OCI-LY1 (cell line): ENCODE measurements at regions not wholly inside any gene's neighbourhood (a gene's known extent, or its start where the extent isn't known, plus 50 kb on each side); places are given as distances from the start of the nearest gene placed in this dataset.

Experiments
- H2AFZ ChIP-seq: fragments of 200-600 bp; sonication (generic), shearing (Covaris generic); 2 replicates; pipeline ENCODE4 v1.6.0; 2014; ENCODE audit warnings: antibody characterized with exemption, mild to moderate bottlenecking, low read length
- H3F3A ChIP-seq: fragments of 200-600 bp; sonication (generic), shearing (Covaris generic); 2 replicates; pipeline ENCODE4 v1.6.0; 2014; ENCODE audit warnings: mild to moderate bottlenecking, antibody characterized with exemption, low read length, moderate library complexity; ENCODE audit not compliant: insufficient read depth
- H3K27ac ChIP-seq: fragments of 200-600 bp; sonication (generic); 2 replicates; pipeline ENCODE4 v1.5.1; 2014; ENCODE audit warnings: low read length, mixed run types, mild to moderate bottlenecking, low read depth; ENCODE audit not compliant: poor library complexity, severe bottlenecking
- H3K27me3 ChIP-seq: fragments of 200-600 bp; sonication (generic); 2 replicates; pipeline ENCODE4 v1.6.0; 2014; ENCODE audit warnings: antibody characterized with exemption, mild to moderate bottlenecking, low read length, moderate library complexity; ENCODE audit not compliant: insufficient read depth
- H3K36me3 ChIP-seq: fragments of 200-600 bp; sonication (generic); 2 replicates; pipeline ENCODE4 v1.6.1; 2014; ENCODE audit warnings: mild to moderate bottlenecking, antibody characterized with exemption, low read length, moderate library complexity, mixed read lengths; ENCODE audit not compliant: insufficient read depth
- H3K4me1 ChIP-seq: fragments of 200-600 bp; sonication (generic); 2 replicates; pipeline ENCODE4 v1.5.1; 2014; ENCODE audit warnings: mild to moderate bottlenecking, low read length, moderate library complexity; ENCODE audit not compliant: insufficient read depth, severe bottlenecking
- H3K4me2 ChIP-seq: fragments of 200-600 bp; sonication (generic), shearing (Covaris generic); 2 replicates; pipeline ENCODE4 v1.6.1; 2014; ENCODE audit warnings: low read length
- H3K4me3 ChIP-seq: fragments of 200-600 bp; sonication (generic); 2 replicates; pipeline ENCODE4 v1.5.1; 2014; ENCODE audit warnings: low read length, low read depth, mild to moderate bottlenecking, mixed read lengths; ENCODE audit not compliant: poor library complexity, severe bottlenecking
- H3K79me2 ChIP-seq: fragments of 200-600 bp; shearing (Covaris generic); 2 replicates; pipeline ENCODE4 v1.6.1; 2016; ENCODE audit warnings: mixed run types, low read length, mixed read lengths; ENCODE audit not compliant: insufficient read depth
- H3K9ac ChIP-seq: fragments of 200-600 bp; sonication (generic), shearing (Covaris generic); 2 replicates; pipeline ENCODE4 v1.6.1; 2014; ENCODE audit warnings: mild to moderate bottlenecking, low read length, mixed read lengths
- H3K9me2 ChIP-seq: fragments of 200-600 bp; sonication (generic), shearing (Covaris generic); 2 replicates; pipeline ENCODE4 v1.6.1; 2014; ENCODE audit warnings: low read depth, mild to moderate bottlenecking, low read length, mixed read lengths
- H3K9me3 ChIP-seq: fragments of 200-600 bp; shearing (Covaris generic); 2 replicates; pipeline ENCODE4 v1.6.1; 2014; ENCODE audit warnings: low read length, mixed read lengths
- H4K20me1 ChIP-seq: fragments of 200-600 bp; sonication (generic), shearing (Covaris generic); 2 replicates; pipeline ENCODE4 v1.6.0; 2016; ENCODE audit warnings: mild to moderate bottlenecking, low read length; ENCODE audit not compliant: insufficient read depth
- CTCF ChIP-seq: fragments of 200-600 bp; sonication (generic), shearing (Covaris generic); IDR thresholded peaks from 2 replicates; pipeline ENCODE4 v1.5.1; 2017; ENCODE audit warnings: mild to moderate bottlenecking, antibody characterized with exemption, low read length, moderate library complexity, mixed read lengths
- EZH2 ChIP-seq: fragments of 200-600 bp; sonication (generic), shearing (Covaris generic); IDR thresholded peaks from 2 replicates; pipeline ENCODE4 v1.8.0; 2017; ENCODE audit warnings: borderline replicate concordance, mixed run types, mild to moderate bottlenecking, antibody characterized with exemption, low read length, moderate library complexity, mixed read lengths

GRCh38 chr6:168827586-168827871, 386.5 kb downstream of the SMOC2 start:
- H3K27ac ChIP-seq: no peak overlapping the region
- H3K9me3 ChIP-seq: no peaks in the 10 kb centered on the region
- H4K20me1 ChIP-seq: no peaks in the 10 kb centered on the region
- no peak overlapping the region for H3K9ac ChIP-seq
- H3K4me3 ChIP-seq: no peak overlapping the region
- H3F3A ChIP-seq: no peaks in the 10 kb centered on the region
- no peak overlapping the region for H3K4me2 ChIP-seq
- no peak overlapping the region for H2AFZ ChIP-seq
- H3K27me3 ChIP-seq: no peaks in the 10 kb centered on the region
- no peak for TF ChIP-seq CTCF
- no peak for TF ChIP-seq EZH2
- no peaks in the 10 kb centered on the region for H3K36me3 ChIP-seq
- H3K9me2 ChIP-seq: no peaks in the 10 kb centered on the region
- H3K79me2 ChIP-seq: no peaks in the 10 kb centered on the region
- H3K4me1 ChIP-seq: no peaks in the 10 kb centered on the region

GRCh38 chr6:168826726-168827585, 386.0 kb downstream of the SMOC2 start:
- Histone ChIP-seq H3K27me3 (no peaks in the 10 kb centered on the region; the same call in 1 of the 2 replicates), H3K27ac (no peak overlapping the region), H4K20me1 (no peaks in the 10 kb centered on the region), H3F3A (no peaks in the 10 kb centered on the region), H3K9ac (no peak overlapping the region), H3K79me2 (no peaks in the 10 kb centered on the region), H3K4me3 (no peak overlapping the region), H3K9me2 (no peaks in the 10 kb centered on the region), H2AFZ (no peak overlapping the region), H3K36me3 (no peaks in the 10 kb centered on the region), H3K4me2 (no peak overlapping the region), H3K9me3 (no peaks in the 10 kb centered on the region), H3K4me1 (no peaks in the 10 kb centered on the region)
- TF ChIP-seq EZH2: no peak
- no peak for TF ChIP-seq CTCF

GRCh38 chr6:168826078-168826390, 385.1 kb downstream of the SMOC2 start:
- Histone ChIP-seq H3K27ac (no peak overlapping the region), H3K4me2 (no peak overlapping the region), H3K9ac (no peak overlapping the region), H3K4me1 (no peaks in the 10 kb centered on the region), H3K36me3 (no peaks in the 10 kb centered on the region), H3K27me3 (no peaks in the 10 kb centered on the region; the same call in 1 of the 2 replicates), H3F3A (no peaks in the 10 kb centered on the region), H3K9me3 (no peaks in the 10 kb centered on the region), H2AFZ (no peak overlapping the region), H3K79me2 (no peaks in the 10 kb centered on the region), H3K4me3 (no peak overlapping the region), H4K20me1 (no peaks in the 10 kb centered on the region), H3K9me2 (no peaks in the 10 kb centered on the region)
- TF ChIP-seq EZH2: no peak
- TF ChIP-seq CTCF: no peak
